CD14-positive monocyte (primary cell): ENCODE measurements at regions not wholly inside any gene's neighbourhood (a gene's known extent, or its start where the extent isn't known, plus 50 kb on each side); places are given as distances from the start of the nearest gene placed in this dataset.

Experiments
- DNase-seq, 3 donors: peaks; one replicate each; pipeline ENCODE4 v3.0.0-alpha.2; 2011 to 2022
- H2AFZ ChIP-seq: 2 replicates; pipeline ENCODE4 v1.6.0; 2012; ENCODE audit warnings: mild to moderate bottlenecking, low read depth, low read length, inconsistent platforms; ENCODE audit not compliant: insufficient read depth, poor library complexity, severe bottlenecking
- H3K27ac ChIP-seq, 2 donors: 1 replicate in 1 of 2; 2 replicates in 1 of 2; pipeline ENCODE4 v1.5.1; 2012 to 2013; ENCODE audit warnings: low read length in 2 of 2, control low read depth in 1 of 2, inconsistent platforms in 1 of 2, low read depth in 1 of 2, mild to moderate bottlenecking in 1 of 2
- H3K27me3 ChIP-seq, 2 donors: one replicate each; pipeline versions ENCODE4 v1.6.0 to v1.6.1; 2011 to 2013; ENCODE audit warnings: low read length in 2 of 2; ENCODE audit not compliant: control insufficient read depth in 2 of 2, insufficient read depth in 2 of 2
- H3K36me3 ChIP-seq, 2 donors: replicated peaks in 1 of 2; 1 replicate in 1 of 2; 2 replicates in 1 of 2; pipeline versions ENCODE4 v1.5.1 to v1.6.1; 2012 to 2013; ENCODE audit warnings: low read length in 2 of 2, control low read depth in 1 of 2, inconsistent platforms in 1 of 2, mild to moderate bottlenecking in 1 of 2; ENCODE audit not compliant: insufficient read depth in 2 of 2, control insufficient read depth in 1 of 2
- H3K4me1 ChIP-seq, 2 donors: 1 replicate in 1 of 2; 2 replicates in 1 of 2; pipeline versions ENCODE4 v1.5.1 to v1.6.1; 2012 to 2013; ENCODE audit warnings: low read length in 2 of 2, control low read depth in 1 of 2, inconsistent platforms in 1 of 2, mild to moderate bottlenecking in 1 of 2, moderate library complexity in 1 of 2; ENCODE audit not compliant: insufficient read depth in 2 of 2, control insufficient read depth in 1 of 2
- H3K4me2 ChIP-seq: replicated peaks from 2 replicates; pipeline ENCODE3; 2012; ENCODE audit warnings: low read length, moderate library complexity, mild to moderate bottlenecking; ENCODE audit not compliant: poor library complexity, severe bottlenecking; ENCODE audit errors: extremely low read depth
- H3K4me3 ChIP-seq, 3 experiments: fragments of 200-600 bp in 1 of 3; sonication (generic) in 1 of 3; replicated peaks in 1 of 3; 1 replicate in 2 of 3; 2 replicates in 1 of 3; pipeline ENCODE4 v1.5.1; 2011 to 2013; ENCODE audit warnings: low read length in 3 of 3, mild to moderate bottlenecking in 3 of 3, control low read depth in 2 of 3, low read depth in 2 of 3, inconsistent platforms in 1 of 3, moderate library complexity in 1 of 3
- H3K79me2 ChIP-seq: 2 replicates; pipeline ENCODE4 v1.6.0; 2012; ENCODE audit warnings: mild to moderate bottlenecking, control low read depth, inconsistent platforms, low read length, moderate library complexity; ENCODE audit not compliant: insufficient read depth
- H3K9ac ChIP-seq: 2 replicates; pipeline ENCODE4 v1.6.0; 2017; ENCODE audit warnings: low read length, mild to moderate bottlenecking; ENCODE audit not compliant: insufficient read depth, poor library complexity, severe bottlenecking
- H3K9me3 ChIP-seq, 2 donors: replicated peaks in 1 of 2; 1 replicate in 1 of 2; 2 replicates in 1 of 2; pipeline versions ENCODE4 v1.5.1 to v1.6.1; 2012 to 2013; ENCODE audit warnings: low read length in 2 of 2, control low read depth in 1 of 2; ENCODE audit not compliant: control insufficient read depth in 1 of 2, insufficient read depth in 1 of 2
- H4K20me1 ChIP-seq: 2 replicates; pipeline ENCODE4 v1.6.0; 2012; ENCODE audit warnings: mild to moderate bottlenecking, low read length, control low read depth, moderate library complexity; ENCODE audit not compliant: insufficient read depth
- H3K27ac Mint-ChIP-seq, 7 donors: one replicate each; pipeline ENCODE4 v1.8.0; 2020; ENCODE audit warnings: mild to moderate bottlenecking in 7 of 7, mixed read lengths in 7 of 7, moderate library complexity in 6 of 7, inconsistent platforms in 2 of 7
- H3K27me3 Mint-ChIP-seq, 3 donors: one replicate each; pipeline ENCODE4 v1.8.0; 2021 to 2022; ENCODE audit warnings: low read depth in 3 of 3, mild to moderate bottlenecking in 3 of 3, mixed read lengths in 3 of 3, moderate library complexity in 3 of 3, inconsistent platforms in 1 of 3
- H3K36me3 Mint-ChIP-seq, 2 donors: one replicate each; pipeline ENCODE4 v1.8.0; 2020; ENCODE audit warnings: mixed read lengths in 2 of 2, inconsistent platforms in 1 of 2, mild to moderate bottlenecking in 1 of 2
- H3K4me1 Mint-ChIP-seq: one replicate; pipeline ENCODE4 v1.8.0; 2020; ENCODE audit warnings: mild to moderate bottlenecking, mixed read lengths
- H3K4me3 Mint-ChIP-seq, 2 donors: one replicate each; pipeline ENCODE4 v1.8.0; 2020; ENCODE audit warnings: mild to moderate bottlenecking in 2 of 2, mixed read lengths in 2 of 2, moderate library complexity in 1 of 2
- H3K9me3 Mint-ChIP-seq, 7 donors: one replicate each; pipeline ENCODE4 v1.8.0; 2020 to 2022; ENCODE audit warnings: mixed read lengths in 7 of 7, mild to moderate bottlenecking in 6 of 7, moderate library complexity in 6 of 7, inconsistent platforms in 2 of 7
- WGBS: methylation state at CpG from one replicate; pipeline ENCODE4 v1.1.5; 2013; ENCODE audit warnings: missing lambda C conversion rate; ENCODE audit not compliant: insufficient coverage; 5-methylcytosine and 5-hydroxymethylcytosine counted together
- intact Hi-C, 2 donors: fragments of 100-400 bp; cut with micrococcal nuclease; formaldehyde crosslinking; loops; one replicate each; pipeline versions ENCODE4 v1.15.0 to v1.15.1; 2023
- TF ChIP-seq, protein P1 (sequence below): fragments of 200-600 bp; IDR thresholded peaks from one replicate; pipeline ENCODE4 v1.8.0; 2022; ENCODE audit warnings: antibody characterized with exemption, mild to moderate bottlenecking

DNA sequence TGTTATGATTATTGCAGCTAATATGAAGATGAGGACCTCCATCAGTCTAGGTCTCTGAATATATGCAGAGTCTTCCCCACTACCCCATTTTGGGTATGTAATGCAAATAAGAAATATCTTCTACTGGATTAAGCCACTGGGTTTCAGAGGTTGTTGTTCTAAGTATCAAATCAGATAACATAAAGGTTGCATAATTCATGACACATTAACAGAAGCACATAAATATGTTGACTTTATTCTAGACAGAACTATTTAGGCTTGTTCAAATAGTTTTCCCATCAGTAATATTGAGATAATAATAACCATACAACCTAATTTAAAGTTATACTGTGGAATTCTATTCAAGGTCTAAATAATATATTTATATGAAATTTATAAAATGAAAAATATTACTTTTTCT is 157.1 kb downstream of the ETV1 start:
- TF ChIP-seq, protein P1, sequence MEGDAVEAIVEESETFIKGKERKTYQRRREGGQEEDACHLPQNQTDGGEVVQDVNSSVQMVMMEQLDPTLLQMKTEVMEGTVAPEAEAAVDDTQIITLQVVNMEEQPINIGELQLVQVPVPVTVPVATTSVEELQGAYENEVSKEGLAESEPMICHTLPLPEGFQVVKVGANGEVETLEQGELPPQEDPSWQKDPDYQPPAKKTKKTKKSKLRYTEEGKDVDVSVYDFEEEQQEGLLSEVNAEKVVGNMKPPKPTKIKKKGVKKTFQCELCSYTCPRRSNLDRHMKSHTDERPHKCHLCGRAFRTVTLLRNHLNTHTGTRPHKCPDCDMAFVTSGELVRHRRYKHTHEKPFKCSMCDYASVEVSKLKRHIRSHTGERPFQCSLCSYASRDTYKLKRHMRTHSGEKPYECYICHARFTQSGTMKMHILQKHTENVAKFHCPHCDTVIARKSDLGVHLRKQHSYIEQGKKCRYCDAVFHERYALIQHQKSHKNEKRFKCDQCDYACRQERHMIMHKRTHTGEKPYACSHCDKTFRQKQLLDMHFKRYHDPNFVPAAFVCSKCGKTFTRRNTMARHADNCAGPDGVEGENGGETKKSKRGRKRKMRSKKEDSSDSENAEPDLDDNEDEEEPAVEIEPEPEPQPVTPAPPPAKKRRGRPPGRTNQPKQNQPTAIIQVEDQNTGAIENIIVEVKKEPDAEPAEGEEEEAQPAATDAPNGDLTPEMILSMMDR = no peak
- Histone ChIP-seq H4K20me1 (no peaks in the 10 kb centered on the region), H3K27ac (no peak overlapping the region), H3K79me2 (no peaks in the 10 kb centered on the region), H2AFZ (no peak overlapping the region), H3K9me3 (no peaks in the 10 kb centered on the region), H3K4me2 (no peak overlapping the region), H3K27me3 (peaks cover 0 to 7% of the 10 kb centered on the region in 2 donors), H3K4me1 (no peaks in the 10 kb centered on the region), H3K9ac (no peak overlapping the region), H3K4me3 (no peak overlapping the region), H3K36me3 (no peaks in the 10 kb centered on the region)
- DNase-seq = no peak
- Mint-ChIP-seq H3K27ac (no peak overlapping the region), H3K4me3 (no peak overlapping the region), H3K36me3 (no peaks in the 10 kb centered on the region), H3K9me3 (peaks cover 0 to 4% (median 0%) of the 10 kb centered on the region in 7 donors), H3K4me1 (no peaks in the 10 kb centered on the region), H3K27me3 (peaks cover 2 to 6% (median 3%) of the 10 kb centered on the region in 3 donors)
- intact Hi-C loops = no loop called here

GRCh38 chr7:13834328-13834761 is 155.1 kb downstream of the ETV1 start:
- no peak overlapping the region for H3K4me3 ChIP-seq
- no peak overlapping the region for H2AFZ ChIP-seq
- H3K36me3 ChIP-seq = no peaks in the 10 kb centered on the region
- DNase-seq = no peak
- H4K20me1 ChIP-seq = no peaks in the 10 kb centered on the region
- Mint-ChIP-seq H3K9me3 (peaks cover 0 to 1% (median 0%) of the 10 kb centered on the region in 7 donors), H3K4me1 (no peaks in the 10 kb centered on the region), H3K27ac (no peak overlapping the region), H3K4me3 (no peak overlapping the region), H3K36me3 (no peaks in the 10 kb centered on the region), H3K27me3 (peaks cover 2 to 6% (median 3%) of the 10 kb centered on the region in 3 donors)
- H3K79me2 ChIP-seq = no peaks in the 10 kb centered on the region
- H3K4me2 ChIP-seq = no peak overlapping the region
- TF ChIP-seq, protein P1 = no peak
- no peak overlapping the region for H3K9ac ChIP-seq
- no peak overlapping the region for H3K27ac ChIP-seq
- H3K9me3 ChIP-seq = no peaks in the 10 kb centered on the region
- H3K27me3 ChIP-seq = peaks cover 0 to 7% of the 10 kb centered on the region in 2 donors
- no peaks in the 10 kb centered on the region for H3K4me1 ChIP-seq
- WGBS = 86% methylated on average over 3 of the region's 6 CpGs
- intact Hi-C loops = no loop called here
